Kidney (tissue), 13 donors: ENCODE measurements at regions not wholly inside any gene's neighbourhood (a gene's known extent, or its start where the extent isn't known, plus 50 kb on each side); places are given as distances from the start of the nearest gene placed in this dataset.

Source experiments
- DNase-seq, 5 donors: peaks; one replicate each; pipeline ENCODE4 v3.0.0-alpha.2; 2013 to 2020
- FAIRE-seq: peaks from 2 replicates; lab custom pipeline; 2012; peaks lifted over from hg19 to GRCh38; lab: Jason Lieb, UNC
- H3K27ac ChIP-seq, 2 donors: one replicate each; pipeline ENCODE4 v1.7.0; 2013; ENCODE audit warnings: low read depth in 2 of 2, low read length in 2 of 2, inconsistent platforms in 1 of 2
- H3K27me3 ChIP-seq: one replicate; pipeline ENCODE4 v1.7.1; 2013; ENCODE audit warnings: low read length, inconsistent platforms; ENCODE audit not compliant: control insufficient read depth, insufficient read depth
- H3K36me3 ChIP-seq, 3 donors: one replicate each; pipeline versions ENCODE4 v1.7.0 to v1.7.1; 2013; ENCODE audit warnings: low read length in 3 of 3, control low read depth in 1 of 3, inconsistent platforms in 1 of 3; ENCODE audit not compliant: insufficient read depth in 3 of 3, control insufficient read depth in 2 of 3
- H3K4me1 ChIP-seq, 3 donors: one replicate each; pipeline versions ENCODE4 v1.7.0 to v1.7.1; 2013; ENCODE audit warnings: low read length in 3 of 3, inconsistent platforms in 1 of 3, low read depth in 1 of 3; ENCODE audit not compliant: control insufficient read depth in 2 of 3, insufficient read depth in 2 of 3
- H3K4me3 ChIP-seq, 3 donors: one replicate each; pipeline versions ENCODE4 v1.7.0 to v1.8.1; 2013; ENCODE audit warnings: low read length in 3 of 3, control low read depth in 1 of 3, inconsistent platforms in 1 of 3
- H3K9ac ChIP-seq, 3 donors: one replicate each; pipeline versions ENCODE4 v1.7.0 to v1.7.1; 2013; ENCODE audit warnings: low read length in 3 of 3, control low read depth in 1 of 3, inconsistent platforms in 1 of 3
- H3K9me3 ChIP-seq, 3 donors: one replicate each; pipeline versions ENCODE4 v1.7.0 to v1.7.1; 2013; ENCODE audit warnings: low read length in 3 of 3, control low read depth in 1 of 3, inconsistent platforms in 1 of 3; ENCODE audit not compliant: control insufficient read depth in 2 of 3, insufficient read depth in 1 of 3
- intact Hi-C: fragments of 100-400 bp; cut with DNase I; formaldehyde crosslinking; loops from one replicate; pipeline ENCODE4 v1.11.1; 2022
- TF ChIP-seq, protein P1 (sequence below): IDR thresholded peaks from 3 replicates; pipeline ENCODE4 v1.5.1; 2012; ENCODE audit warnings: mild to moderate bottlenecking, moderate library complexity, borderline replicate concordance; ENCODE audit not compliant: insufficient read depth; ENCODE audit errors: extremely low read depth
- donor health status: control.
- donor health status: control.
- donor health status: control.
- donor health status: control.
- donor health status: control.
- donor health status: DM: yes; HTN: yes; CAD: no.
- donor health status: Normal renal cell carcinoma (clear cell type).

DNA sequence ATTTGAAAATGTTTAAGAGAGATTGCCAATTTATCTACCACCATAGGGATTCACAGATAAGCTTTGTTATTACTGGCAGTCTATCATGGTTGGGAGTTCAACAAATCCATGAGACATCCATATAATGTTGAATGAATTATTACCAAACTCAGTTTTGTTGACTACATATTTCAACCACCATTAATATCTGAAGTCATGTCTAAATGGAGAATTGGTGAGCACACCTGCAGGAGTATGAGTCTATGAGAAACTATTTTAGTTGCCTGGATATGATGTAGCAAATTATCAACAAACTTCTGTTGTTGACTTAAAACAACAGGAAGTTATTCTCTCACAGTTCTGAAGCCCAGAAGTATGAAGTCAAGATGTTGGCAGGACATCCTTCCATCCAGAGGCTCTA, 126.8 kb upstream of the FBXL7 start:
- Histone ChIP-seq H3K4me1 (no peaks in the 10 kb centered on the region), H3K4me3 (no peak overlapping the region), H3K36me3 (no peaks in the 10 kb centered on the region), H3K27ac (no peak overlapping the region), H3K27me3 (no peaks in the 10 kb centered on the region), H3K9ac (no peak overlapping the region), H3K9me3 (no peaks in the 10 kb centered on the region)
- FAIRE-seq (no peak), DNase-seq (no peak)
- TF ChIP-seq, protein P1, sequence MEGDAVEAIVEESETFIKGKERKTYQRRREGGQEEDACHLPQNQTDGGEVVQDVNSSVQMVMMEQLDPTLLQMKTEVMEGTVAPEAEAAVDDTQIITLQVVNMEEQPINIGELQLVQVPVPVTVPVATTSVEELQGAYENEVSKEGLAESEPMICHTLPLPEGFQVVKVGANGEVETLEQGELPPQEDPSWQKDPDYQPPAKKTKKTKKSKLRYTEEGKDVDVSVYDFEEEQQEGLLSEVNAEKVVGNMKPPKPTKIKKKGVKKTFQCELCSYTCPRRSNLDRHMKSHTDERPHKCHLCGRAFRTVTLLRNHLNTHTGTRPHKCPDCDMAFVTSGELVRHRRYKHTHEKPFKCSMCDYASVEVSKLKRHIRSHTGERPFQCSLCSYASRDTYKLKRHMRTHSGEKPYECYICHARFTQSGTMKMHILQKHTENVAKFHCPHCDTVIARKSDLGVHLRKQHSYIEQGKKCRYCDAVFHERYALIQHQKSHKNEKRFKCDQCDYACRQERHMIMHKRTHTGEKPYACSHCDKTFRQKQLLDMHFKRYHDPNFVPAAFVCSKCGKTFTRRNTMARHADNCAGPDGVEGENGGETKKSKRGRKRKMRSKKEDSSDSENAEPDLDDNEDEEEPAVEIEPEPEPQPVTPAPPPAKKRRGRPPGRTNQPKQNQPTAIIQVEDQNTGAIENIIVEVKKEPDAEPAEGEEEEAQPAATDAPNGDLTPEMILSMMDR = no peak
- intact Hi-C loops = no loop called here

DNA sequence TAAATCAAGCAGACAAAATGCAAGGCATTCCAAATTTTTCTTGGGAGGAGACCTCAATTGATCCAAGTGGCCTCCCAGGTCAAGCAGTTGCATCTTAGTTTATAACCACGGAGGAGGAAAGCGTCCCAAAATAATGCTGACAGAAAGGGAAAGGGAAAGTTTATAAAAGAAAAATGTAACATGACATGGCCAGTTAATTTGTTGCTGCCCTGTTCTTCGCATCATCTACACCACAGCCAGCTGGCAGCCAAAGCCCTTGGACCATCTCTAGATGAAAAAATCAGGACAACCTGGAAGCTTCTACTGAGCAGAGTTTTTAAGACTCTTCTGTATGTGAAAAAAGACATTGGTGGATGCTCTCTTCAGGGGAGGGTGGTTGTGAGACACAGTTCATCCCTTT, 128.8 kb upstream of the FBXL7 start:
- no peaks in the 10 kb centered on the region for H3K27me3 ChIP-seq
- no peak for DNase-seq
- H3K9me3 ChIP-seq = no peaks in the 10 kb centered on the region
- H3K36me3 ChIP-seq = no peaks in the 10 kb centered on the region
- H3K27ac ChIP-seq = no peak overlapping the region
- FAIRE-seq = no peak
- H3K4me1 ChIP-seq = no peaks in the 10 kb centered on the region
- TF ChIP-seq, protein P1 = no peak
- intact Hi-C loops = no loop called here
- H3K9ac ChIP-seq = no peak overlapping the region
- H3K4me3 ChIP-seq = no peak overlapping the region

DNA sequence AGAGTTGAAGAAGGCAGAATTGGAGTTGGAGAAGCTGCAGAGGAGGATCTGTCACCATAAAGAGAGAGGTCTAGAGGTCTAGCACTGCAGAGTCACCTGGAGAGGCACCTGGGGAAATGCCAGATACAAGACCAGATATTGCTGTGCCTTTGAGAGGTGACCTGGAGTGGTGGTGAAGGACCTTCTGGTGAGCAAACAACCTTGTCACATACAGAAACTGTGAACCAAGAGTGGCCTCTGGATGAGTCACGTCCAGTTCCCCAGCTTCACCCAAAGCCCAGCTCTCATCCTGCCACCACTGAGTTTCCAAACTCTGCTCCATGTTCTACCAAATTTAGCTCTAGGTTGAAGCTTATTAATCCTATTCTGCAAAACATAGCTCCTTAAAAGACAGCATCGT, 131.1 kb upstream of the FBXL7 start:
- TF ChIP-seq, protein P1 = no peak
- intact Hi-C loops = no loop called here
- no peak overlapping the region for H3K27ac ChIP-seq

DNA sequence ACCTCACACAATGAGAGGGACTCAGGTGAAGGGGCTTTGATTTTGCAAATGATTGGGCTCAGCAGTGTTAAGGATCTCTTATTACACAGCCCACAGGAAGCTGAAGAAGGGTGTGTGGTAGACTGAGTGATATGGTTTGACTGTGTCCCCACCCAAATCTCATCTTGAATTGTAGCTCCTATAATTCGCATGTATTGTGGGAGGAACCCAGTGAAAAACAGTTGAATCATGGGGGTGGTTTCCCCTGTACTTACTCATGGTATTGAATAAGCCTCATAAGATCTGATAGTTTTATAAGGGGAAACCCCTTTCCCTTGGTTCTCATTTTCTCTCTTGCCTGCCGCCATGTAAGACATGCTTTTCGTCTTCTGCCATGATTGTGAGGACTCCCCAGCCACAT, 132.5 kb upstream of the FBXL7 start:
- H3K4me1 ChIP-seq = no peaks in the 10 kb centered on the region
- H3K9me3 ChIP-seq = no peaks in the 10 kb centered on the region
- no peaks in the 10 kb centered on the region for H3K36me3 ChIP-seq
- intact Hi-C loops = no loop called here
- TF ChIP-seq, protein P1 = no peak
- H3K9ac ChIP-seq = no peak overlapping the region
- no peak for DNase-seq
- H3K27ac ChIP-seq = peak overlapping the region in 1 of 2 donors; percentile 10
- H3K4me3 ChIP-seq = no peak overlapping the region
- H3K27me3 ChIP-seq = no peaks in the 10 kb centered on the region
- no peak for FAIRE-seq

More for the DNA sequence above, 131.1 kb upstream of the FBXL7 start:
- no peaks in the 10 kb centered on the region for H3K27me3 ChIP-seq
- H3K36me3 ChIP-seq = no peaks in the 10 kb centered on the region
- no peak for FAIRE-seq
- H3K9me3 ChIP-seq = no peaks in the 10 kb centered on the region
- no peaks in the 10 kb centered on the region for H3K4me1 ChIP-seq
- H3K4me3 ChIP-seq = no peak overlapping the region
- no peak for DNase-seq
- no peak overlapping the region for H3K9ac ChIP-seq
